ENCODE measurements at regions not wholly inside any gene's neighbourhood (a gene's known extent, or its start where the extent isn't known, plus 50 kb on each side); places are given as distances from the start of the nearest gene placed in this dataset.
"Not testable (repeated sequence)": the region's sequence is repeated elsewhere in the genome, so short reads cannot be mapped to it uniquely, and the experiment has no call there.

DNA sequence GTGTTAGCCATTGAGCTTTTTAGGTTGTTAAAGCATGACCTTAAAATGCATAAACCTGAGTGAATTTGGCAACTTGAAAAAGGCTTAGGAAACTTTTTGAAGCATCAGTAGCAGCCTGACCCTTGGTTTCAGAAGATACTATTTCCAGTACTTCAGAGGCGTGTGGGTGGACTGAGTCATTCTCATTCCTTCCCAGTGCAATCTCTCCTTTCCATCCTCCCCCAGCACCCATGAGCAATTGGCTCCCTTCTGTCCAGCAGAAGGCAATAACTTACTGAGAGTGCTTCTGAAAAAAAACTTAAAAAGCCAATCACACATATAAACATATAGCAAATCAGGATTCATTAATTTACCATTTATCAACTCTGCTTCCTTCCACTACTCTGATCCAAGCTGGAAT lies 299.3 kb upstream of the STXBP6 start:
- DNase-seq (ENCODE audit: low read depth, low spot score) = no peak

DNA sequence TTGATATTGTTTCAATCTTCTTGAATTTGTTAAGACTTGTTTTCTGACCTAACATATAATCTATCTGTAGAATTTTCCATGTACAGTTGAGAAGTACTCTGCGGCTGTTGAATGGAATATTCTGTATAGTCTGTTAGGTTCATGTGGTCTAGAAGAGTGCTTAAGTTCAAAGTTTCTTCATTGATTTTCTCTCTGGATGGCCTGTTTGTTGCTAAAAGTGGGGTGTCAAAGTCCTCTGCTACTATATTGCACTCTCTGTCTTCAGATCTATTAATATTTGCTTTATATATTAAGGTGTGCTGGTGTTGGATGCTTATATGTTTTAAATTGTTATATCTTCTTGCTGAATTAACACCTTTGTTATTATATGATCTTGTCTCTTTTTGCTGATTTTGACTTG lies 290.9 kb upstream of the STXBP6 start:
- no peak for DNase-seq (ENCODE audit: low read depth, low spot score)

DNA sequence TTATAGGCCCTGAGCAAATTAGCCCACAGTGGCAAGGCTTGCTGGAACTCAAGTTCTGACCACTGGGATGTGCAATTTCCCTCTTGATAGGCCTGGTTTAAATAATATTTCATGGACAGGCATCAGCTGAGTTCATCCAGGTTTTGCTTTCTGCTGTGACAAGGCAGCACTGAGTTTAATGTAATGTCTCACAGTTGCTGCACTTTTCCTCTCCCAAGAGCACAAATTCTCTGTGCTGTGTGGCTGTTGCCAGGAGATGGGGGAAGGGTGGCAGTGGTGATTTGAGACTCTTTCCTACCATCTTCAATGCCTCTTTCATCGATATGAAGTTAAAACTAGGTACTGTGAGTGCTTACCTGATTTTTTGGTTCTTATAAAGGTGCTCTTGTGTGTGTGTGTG lies 272.8 kb upstream of the STXBP6 start:
- DNase-seq (ENCODE audit: low read depth, low spot score) = no peak

DNA sequence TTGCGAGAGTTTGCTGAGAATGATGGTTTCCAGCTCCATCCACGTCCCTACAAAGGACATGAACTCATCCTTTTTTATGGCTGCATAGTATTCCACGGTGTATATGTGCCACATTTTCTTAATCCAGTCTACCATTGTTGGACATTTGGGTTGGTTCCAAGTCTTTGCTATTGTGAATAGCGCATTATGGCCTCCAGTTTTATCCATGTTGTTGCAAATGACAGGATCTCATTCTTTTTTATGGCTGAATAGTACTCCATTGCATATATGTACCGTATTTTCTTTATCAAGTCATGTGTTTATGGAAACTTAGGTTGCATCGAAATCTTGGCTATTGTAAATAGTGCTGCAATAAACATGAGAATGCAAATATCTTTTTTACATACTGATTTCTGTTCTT lies 266.1 kb upstream of the STXBP6 start:
- not testable (repeated sequence) for DNase-seq (ENCODE audit: low read depth, low spot score)

DNA sequence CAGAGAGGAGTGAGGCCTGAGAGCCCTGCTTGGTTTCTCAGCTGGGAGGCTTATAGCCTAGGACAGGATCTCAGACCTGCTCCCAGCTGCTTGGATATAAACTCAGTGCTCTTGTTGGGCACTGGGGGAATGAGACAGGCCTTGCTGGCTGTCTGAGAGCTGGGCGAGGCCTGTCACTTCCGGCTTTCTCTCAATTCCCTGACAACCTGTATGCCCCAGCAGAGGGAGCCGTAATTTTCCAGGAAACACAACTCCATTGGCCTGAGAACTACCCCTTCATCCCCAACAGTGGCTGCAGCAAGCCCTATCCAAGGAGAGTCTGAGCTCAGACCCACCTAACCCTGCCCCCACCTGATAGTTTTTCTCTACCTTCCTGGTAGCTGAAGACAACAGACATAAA lies 258.3 kb upstream of the STXBP6 start:
- no peak for DNase-seq (ENCODE audit: low read depth, low spot score)

DNA sequence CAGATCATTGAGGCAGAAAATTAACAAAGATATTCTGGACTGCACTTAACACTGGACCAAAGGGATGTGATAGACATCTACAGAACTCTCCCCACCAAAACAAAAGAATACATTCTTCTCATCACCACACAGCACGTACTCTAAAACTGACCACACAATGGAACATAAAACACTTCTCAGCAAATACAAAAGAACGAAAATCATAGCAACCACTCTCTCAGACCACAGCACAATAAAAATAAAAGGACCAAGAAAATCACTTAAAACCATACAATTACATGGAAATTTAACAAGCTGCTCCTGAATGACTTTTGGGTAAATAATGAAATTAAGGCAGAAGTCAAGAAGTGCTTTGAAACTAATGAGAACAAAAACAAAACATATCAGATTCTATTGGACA lies 254.0 kb upstream of the STXBP6 start:
- no peak for DNase-seq (ENCODE audit: low read depth, low spot score)

DNA sequence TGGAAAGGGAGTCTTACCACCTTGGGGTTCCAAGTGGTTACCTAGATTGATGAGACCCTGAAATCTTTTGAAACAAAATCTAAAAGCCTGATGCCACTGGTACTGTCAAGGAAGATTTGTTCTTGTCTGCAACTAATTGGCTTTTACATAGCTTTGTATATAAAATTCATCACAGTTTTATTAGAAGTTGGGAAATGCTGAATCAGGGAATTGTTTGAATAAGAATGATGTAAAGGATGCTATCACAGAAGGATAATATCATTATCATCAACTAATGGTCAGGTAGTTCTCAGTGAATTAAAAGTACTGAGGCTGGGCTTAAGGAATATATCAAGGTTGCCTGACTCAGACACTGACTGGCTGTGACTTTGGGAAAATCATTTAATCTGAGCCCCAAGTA lies 248.3 kb upstream of the STXBP6 start:
- no peak for DNase-seq (ENCODE audit: low read depth, low spot score)

DNA sequence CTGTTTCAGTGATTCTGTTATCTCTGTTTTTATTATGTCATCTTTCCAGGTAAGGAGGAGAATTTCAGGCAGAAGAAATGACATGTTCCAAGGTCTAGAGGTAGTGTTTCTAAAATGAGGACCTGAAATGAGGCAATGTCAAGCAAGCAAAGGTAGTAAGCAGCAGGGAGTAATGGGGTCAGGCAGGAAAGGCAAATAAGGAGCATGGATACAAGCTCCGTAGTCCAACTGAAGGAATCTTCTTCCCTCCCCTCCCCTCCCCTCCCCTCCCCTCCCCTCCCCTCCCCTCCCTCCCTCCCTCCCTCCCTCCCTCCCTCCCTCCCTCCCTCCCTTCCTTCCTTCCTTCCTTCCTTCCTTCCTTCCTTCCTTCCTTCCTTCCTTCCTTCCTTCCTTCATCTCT lies 240.2 kb upstream of the STXBP6 start:
- not testable (repeated sequence) for DNase-seq (ENCODE audit: low read depth, low spot score)

DNA sequence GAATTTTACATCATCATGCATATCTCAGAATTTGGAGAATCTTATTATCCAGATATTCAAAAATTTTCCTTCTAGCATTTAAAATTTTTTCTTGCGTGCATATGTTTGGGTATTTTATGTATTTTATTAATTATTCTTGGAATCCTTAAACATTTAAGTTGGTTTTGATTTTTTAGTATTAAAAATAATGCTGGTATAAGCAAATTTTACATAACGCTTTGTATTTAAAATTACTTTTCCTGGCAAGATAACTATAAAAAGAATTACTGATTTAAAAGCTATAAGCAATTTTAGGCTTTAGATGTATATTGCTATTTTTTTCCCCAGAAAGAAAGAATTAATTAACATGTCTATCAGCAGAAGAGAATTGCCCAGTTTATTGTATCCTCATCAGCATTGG lies 224.6 kb upstream of the STXBP6 start:
- DNase-seq (ENCODE audit: low read depth, low spot score) = no peak

DNA sequence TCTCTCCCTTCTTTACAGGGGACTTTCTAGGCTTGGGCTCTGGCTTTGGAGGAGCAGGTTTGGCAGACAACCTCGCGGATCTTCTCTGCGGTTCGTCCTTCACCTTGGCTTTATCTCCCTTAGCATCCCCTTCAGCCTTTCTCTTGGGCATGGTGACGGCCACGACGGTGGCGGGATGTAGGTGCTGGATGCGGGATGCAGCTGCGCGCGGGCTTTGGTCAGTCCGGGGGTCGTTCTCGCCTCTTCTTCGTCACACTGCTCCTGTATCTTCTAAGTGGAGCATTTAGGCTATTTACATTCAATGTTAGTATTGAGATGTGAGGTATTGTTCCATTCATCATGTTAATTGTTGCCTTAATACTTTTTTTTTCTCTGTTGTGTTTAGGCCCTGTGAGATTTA lies 217.2 kb upstream of the STXBP6 start:
- DNase-seq (ENCODE audit: low read depth, low spot score) = no peak

DNA sequence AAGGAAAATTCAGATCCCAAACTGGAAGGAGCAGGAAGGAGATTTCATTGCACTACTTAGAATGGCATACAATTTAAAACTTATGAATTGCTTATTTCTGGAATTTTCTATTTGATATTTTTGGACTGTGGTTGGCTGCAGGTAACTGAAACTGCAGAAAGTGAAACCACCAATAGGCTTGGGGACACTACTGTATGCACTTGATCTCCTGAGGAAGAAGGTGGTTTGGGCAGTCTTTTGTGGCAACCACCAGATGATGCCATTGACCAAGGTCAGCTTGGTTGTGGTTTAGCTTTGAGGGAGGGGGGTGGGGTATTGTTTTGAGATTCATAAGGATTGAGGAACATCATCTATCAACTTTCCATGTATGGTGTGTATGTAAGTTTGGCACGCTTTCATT lies 209.5 kb upstream of the STXBP6 start:
- no peak for DNase-seq (ENCODE audit: low read depth, low spot score)

DNA sequence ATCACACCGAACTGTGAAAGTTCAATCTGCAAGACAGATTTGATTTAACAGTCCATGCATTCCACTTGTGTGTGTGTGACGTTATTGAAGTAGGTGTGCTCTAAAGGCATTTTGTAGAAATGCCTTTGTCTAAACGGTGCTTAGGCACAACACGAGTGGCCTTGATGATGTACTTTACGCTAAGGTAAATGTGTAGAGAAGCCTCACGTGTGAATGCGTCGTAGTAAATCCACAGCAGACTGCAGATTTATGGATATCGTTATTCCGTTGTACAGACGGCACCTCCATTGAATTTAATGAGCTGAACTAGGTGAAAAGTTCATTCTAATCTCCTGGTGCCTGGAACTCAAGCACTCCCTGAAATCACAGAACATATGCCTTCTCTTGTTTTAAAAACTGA lies 202.8 kb upstream of the STXBP6 start:
- no peak for DNase-seq (ENCODE audit: low read depth, low spot score)

DNA sequence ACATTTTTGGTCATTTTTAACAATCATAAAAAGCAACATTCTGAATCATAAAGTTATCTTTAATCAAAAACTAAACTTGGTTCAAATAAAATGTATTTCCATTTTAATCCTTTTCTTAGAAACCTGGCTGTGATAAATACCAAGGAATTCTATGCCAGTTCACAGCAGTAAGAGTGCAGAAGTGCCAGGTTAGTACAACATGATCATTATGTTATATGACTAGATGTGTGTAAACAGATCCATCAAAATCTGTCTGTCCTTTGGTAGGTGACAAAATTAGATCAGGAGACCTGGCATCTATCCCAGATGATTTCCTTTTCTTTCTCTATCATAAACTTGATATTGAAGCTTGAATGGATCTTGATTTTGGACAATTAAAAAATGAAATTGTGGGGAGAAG lies 200.6 kb upstream of the STXBP6 start:
- DNase-seq (ENCODE audit: low read depth, low spot score) = no peak

DNA sequence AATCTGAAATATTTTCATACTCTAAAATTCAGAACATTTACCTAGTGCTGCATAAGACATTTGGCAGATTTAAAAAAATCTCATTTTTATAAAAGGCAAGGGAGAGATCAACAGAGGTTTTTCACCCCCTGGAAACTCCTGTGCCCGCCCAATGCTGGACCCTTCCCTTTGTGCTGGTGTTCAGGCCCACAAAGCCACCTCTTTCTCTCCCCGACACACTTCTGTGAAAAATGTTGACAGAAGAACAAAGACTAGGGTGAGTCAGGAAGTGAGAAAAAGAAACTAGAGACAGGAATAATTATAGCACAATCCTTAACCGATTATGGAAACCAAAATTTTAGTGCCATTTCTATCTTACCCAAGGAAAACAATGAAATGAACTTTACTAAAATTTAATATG lies 197.7 kb upstream of the STXBP6 start:
- no peak for DNase-seq (ENCODE audit: low read depth, low spot score)

DNA sequence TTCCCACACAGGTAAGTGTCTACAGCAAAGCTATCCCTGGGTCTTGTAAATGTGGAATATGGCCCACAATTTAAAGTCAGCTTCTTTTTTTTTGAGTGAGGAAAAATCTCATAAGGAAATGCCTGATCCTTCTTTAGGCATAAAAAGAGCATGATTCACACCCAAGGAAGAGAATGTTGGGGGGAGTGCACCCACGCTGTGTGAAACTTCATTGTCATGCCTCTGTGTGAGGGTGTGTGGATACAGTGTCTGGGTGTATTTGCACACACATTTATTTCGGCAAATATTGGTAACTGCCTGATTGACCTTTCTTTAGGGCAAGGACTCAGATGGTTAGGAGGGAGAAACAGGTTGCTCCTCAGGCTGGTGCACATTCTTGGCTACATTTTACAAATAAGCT lies 196.8 kb upstream of the STXBP6 start:
- no peak for DNase-seq (ENCODE audit: low read depth, low spot score)

DNA sequence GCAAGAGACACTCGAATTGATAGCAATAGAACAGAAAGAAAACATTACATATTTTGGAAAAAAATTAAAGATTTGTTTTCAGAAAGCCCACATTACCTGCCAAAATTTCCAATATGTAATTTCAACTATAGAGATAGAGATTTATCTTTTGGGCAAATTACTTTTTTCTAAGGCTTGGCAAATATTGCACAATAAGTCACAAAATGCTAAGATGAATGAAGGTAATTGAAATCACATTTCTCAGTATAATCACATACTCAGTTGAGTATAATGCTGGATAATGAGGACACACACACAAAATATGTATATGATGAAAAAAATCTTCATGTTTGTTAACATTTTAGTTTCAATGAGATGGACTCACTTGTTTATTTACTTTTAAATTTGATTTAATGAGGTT lies 189.2 kb upstream of the STXBP6 start:
- DNase-seq (ENCODE audit: low read depth, low spot score) = no peak

DNA sequence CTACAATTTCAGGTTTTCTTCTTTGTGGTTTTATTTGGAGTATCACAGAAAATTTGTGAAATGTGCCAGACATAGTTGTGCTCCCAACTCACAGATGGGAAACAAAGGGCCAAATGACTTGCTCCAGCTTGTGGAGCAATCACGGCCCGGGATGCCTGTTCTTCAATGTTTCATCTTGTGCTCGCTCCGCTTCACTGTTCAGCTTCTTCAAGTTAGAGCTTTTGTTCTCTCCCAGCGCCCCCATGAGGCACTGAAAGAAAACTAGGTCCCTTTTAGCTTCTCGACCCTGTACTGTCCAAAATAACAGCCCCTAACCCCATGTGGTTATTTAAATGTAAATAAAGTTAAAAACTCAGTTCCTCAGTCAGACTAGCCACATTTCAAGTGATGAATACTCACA lies 187.9 kb upstream of the STXBP6 start:
- no peak for DNase-seq (ENCODE audit: low read depth, low spot score)

DNA sequence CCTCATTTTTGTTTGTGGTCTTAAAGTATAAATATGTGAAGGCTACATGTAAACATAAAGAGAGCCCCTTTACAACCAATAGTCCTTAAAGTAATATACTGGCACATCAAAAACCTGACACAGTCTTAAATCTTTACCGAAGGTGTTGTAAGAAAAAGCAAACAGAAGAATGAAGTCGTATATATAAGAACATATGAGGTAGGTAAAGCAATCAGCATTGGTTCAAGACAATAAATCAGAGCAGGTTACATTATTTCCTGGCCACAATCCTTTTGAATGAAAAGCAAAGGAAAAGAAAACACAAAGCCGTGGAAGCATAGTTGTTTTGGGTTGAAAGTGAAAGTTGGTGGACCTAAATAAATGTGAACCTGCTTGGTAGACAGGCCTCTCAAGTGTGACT lies 183.7 kb upstream of the STXBP6 start:
- no peak for DNase-seq (ENCODE audit: low read depth, low spot score)

DNA sequence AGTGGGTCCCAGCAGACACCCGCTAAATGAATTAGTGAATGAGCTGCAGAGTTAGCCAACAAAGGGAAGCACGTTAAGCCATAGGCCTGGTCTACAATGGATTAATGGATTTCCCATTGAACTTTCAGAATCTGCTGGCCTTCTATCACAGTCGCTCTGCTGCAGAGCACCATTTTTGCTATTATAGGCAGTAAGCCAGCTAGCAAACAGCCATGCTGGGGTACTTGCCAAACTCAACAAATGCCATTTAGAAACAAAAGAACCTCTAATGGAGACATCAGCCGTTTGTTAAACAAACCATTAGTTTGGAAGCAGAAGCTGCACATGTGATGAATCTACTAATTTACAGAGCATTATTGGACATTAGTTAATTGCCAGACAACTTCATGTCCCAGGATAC lies 181.1 kb upstream of the STXBP6 start:
- DNase-seq (ENCODE audit: low read depth, low spot score) = no peak

DNA sequence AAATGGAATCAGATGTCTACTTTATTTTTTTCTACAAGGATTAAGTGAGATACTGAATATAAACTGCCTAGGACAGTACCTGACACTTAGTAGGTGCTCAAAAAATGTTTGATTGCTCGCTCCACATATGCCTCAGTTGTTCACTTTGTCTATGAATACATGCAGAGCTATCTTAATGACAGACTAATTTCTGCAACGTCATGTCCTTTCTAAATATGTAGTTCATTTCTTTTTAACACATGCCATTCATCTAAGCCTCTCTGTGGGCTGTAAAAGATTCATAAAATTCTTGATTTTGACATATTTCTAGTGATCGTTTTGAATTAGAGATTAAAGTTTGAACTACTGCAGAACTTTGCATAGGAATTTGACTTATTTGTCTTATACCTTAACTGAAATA lies 176.3 kb upstream of the STXBP6 start:
- DNase-seq (ENCODE audit: low read depth, low spot score) = no peak

DNA sequence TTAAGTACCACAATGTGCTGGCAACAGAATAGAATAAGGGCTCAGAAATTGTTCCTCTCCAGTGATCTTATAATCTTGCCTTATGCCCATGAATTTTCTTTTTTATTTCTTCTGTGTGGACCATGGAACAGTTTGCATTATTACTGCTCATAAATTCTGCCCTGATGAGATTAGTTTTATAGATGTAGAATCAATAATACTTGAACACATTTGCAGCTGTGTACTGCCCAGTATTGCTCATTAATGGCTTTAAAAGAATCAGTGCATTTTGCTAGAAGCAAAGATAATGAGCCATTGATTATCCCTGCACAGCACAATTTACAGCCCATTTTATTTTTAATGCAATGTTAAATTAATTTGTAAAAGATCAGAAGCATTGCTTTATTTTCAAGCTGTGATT lies 172.3 kb upstream of the STXBP6 start:
- DNase-seq (ENCODE audit: low read depth, low spot score) = no peak

DNA sequence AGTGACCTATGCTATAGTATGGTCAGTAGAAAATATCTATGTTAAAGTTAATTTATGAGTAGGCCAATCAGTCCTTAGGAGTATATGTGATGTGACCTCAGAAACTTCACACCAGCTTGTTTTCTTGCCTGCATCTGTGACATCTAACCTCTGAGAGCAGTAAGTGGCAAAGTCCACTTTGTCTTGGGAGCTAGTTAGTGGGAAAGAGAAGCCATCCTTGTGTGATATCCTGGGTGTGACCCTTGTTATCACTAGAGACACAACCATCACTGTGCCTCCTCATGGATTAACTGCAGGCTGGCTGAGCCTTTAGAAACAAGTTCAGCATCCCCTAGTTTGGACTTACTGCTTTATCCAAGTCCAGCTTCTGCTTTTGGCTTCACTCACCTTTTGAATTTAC lies 170.6 kb upstream of the STXBP6 start:
- no peak for DNase-seq (ENCODE audit: low read depth, low spot score)

DNA sequence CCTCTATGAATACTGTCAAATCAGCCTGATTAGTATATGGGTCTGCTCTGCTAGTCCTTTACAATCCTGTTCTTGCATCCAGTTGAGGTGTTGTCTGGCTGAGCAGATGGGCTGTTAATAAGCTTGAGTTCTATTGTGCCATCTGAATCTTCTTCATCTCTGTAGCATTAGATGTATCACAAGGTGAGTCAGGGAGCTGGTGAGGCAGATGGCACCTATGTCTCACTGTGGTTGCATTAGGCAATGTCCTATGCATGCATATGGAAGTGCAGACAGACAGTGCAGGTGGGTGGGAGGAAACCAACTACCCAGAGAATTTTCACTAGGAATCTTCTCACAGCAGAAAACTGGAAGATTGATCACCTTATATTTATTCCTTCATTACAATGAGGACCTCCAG lies 165.7 kb upstream of the STXBP6 start:
- no peak for DNase-seq (ENCODE audit: low read depth, low spot score)

DNA sequence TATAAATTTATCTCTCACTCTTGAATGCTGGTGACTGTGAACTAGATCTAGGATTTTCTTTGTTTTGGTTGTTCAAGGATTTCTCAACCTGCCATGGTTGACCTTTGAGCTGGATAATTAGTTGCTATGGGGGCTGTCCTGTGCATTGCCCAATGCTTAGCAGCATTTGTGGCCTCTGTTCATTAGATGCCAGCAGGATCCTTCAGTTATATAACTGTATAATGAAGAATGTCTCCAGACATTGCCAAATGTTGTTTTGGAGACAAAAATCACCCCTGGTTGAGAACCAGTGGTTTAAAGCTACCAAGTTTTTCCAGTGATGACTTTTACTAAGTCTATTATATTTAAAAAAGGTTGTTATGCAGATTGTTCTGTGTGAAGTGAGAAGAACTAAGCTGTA lies 147.9 kb upstream of the STXBP6 start:
- no peak for DNase-seq (ENCODE audit: low read depth, low spot score)

DNA sequence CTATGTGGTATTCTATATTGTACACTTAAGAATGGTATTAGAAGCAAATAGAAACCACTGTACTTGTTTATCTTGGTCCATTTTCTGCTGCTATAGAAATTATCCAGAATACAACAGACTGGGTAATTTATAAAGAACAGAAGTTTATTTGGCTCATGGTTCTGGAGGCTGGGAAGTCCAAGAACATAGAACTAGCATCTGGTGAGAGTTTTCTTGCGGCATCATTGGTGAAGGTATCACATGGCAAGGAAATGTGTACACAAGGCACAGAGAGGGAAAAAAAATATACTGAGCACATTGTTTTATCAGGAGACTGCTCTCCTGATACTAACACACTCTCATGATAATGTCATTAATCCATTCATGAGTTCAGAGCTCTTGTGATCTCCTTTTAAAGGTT lies 130.3 kb upstream of the STXBP6 start:
- DNase-seq (ENCODE audit: low read depth, low spot score) = no peak
